Keratinocyte (primary cell): ENCODE measurements at regions not wholly inside any gene's neighbourhood (a gene's known extent, or its start where the extent isn't known, plus 50 kb on each side); places are given as distances from the start of the nearest gene placed in this dataset.
"Not testable (repeated sequence)": the region's sequence is repeated elsewhere in the genome, so short reads cannot be mapped to it uniquely, and the experiment has no call there.

Source experiments
- DNase-seq: peaks from one replicate; pipeline ENCODE4 v3.0.0-alpha.2; 2011; ENCODE audit warnings: low read depth, missing footprints, low spot score
- FAIRE-seq: peaks from 2 replicates; lab custom pipeline; 2011; peaks lifted over from hg19 to GRCh38; lab: Jason Lieb, UNC
- H2AFZ ChIP-seq: 2 replicates; pipeline ENCODE4 v1.6.0; 2012; ENCODE audit warnings: low read length, control low read depth, inconsistent platforms; ENCODE audit not compliant: control insufficient read depth
- H3K27ac ChIP-seq: 2 replicates; pipeline ENCODE4 v1.5.1; 2011; ENCODE audit warnings: low read length; ENCODE audit not compliant: control insufficient read depth, insufficient read depth
- H3K27me3 ChIP-seq: 3 replicates; pipeline ENCODE4 v1.6.0; 2011; ENCODE audit warnings: low read length; ENCODE audit not compliant: control insufficient read depth, insufficient read depth; ENCODE audit errors: extremely low read depth
- H3K36me3 ChIP-seq, 2 experiments: 2 replicates in 1 of 2; 3 replicates in 1 of 2; pipeline ENCODE4 v1.5.1; 2011; ENCODE audit warnings: low read length in 2 of 2, mild to moderate bottlenecking in 1 of 2; ENCODE audit not compliant: control insufficient read depth in 2 of 2, insufficient read depth in 2 of 2; ENCODE audit errors: extremely low read depth in 1 of 2
- H3K4me1 ChIP-seq: 3 replicates; pipeline ENCODE4 v1.5.1; 2011; ENCODE audit warnings: low read length; ENCODE audit not compliant: control insufficient read depth, insufficient read depth; ENCODE audit errors: extremely low read depth
- H3K4me2 ChIP-seq: 3 replicates; pipeline ENCODE4 v1.6.0; 2011; ENCODE audit warnings: low read depth, low read length; ENCODE audit not compliant: control insufficient read depth, insufficient read depth; ENCODE audit errors: extremely low read depth
- H3K4me3 ChIP-seq, 3 experiments: fragments of 200-600 bp in 1 of 3; sonication (generic) in 1 of 3; 2 replicates in 2 of 3; 3 replicates in 1 of 3; pipeline ENCODE4 v1.5.1; 2011 to 2016; ENCODE audit warnings: low read length in 3 of 3, mild to moderate bottlenecking in 3 of 3, control low read depth in 2 of 3, inconsistent platforms in 1 of 3, low read depth in 1 of 3, mixed read lengths in 1 of 3, mixed run types in 1 of 3, moderate library complexity in 1 of 3; ENCODE audit not compliant: control insufficient read depth in 2 of 3, insufficient read depth in 2 of 3; ENCODE audit errors: extremely low read depth in 1 of 3
- H3K79me2 ChIP-seq: 2 replicates; pipeline ENCODE4 v1.6.0; 2012; ENCODE audit warnings: low read length; ENCODE audit not compliant: control insufficient read depth, insufficient read depth
- H3K9ac ChIP-seq: 3 replicates; pipeline ENCODE4 v1.6.0; 2011; ENCODE audit warnings: low read length; ENCODE audit not compliant: control insufficient read depth, insufficient read depth; ENCODE audit errors: extremely low read depth
- H3K9me1 ChIP-seq: 3 replicates; pipeline ENCODE4 v1.6.0; 2011; ENCODE audit warnings: low read length; ENCODE audit not compliant: control insufficient read depth, insufficient read depth; ENCODE audit errors: extremely low read depth
- H3K9me3 ChIP-seq: 2 replicates; pipeline ENCODE4 v1.5.1; 2012; ENCODE audit warnings: low read depth, low read length; ENCODE audit not compliant: control insufficient read depth
- H4K20me1 ChIP-seq: 3 replicates; pipeline ENCODE4 v1.6.0; 2011; ENCODE audit warnings: low read length; ENCODE audit not compliant: control insufficient read depth, insufficient read depth; ENCODE audit errors: extremely low read depth
- CTCF ChIP-seq, 3 experiments: IDR thresholded peaks in 1 of 3; conservative IDR thresholded peaks in 1 of 3; optimal IDR thresholded peaks in 1 of 3; 2 replicates in 2 of 3; 3 replicates in 1 of 3; pipeline versions ENCODE3 to v1.5.1; 2011; ENCODE audit warnings: low read length in 3 of 3, mild to moderate bottlenecking in 3 of 3, moderate library complexity in 2 of 3, control low read depth in 1 of 3, inconsistent platforms in 1 of 3; ENCODE audit not compliant: insufficient read depth in 2 of 3; ENCODE audit errors: extremely low read depth in 1 of 3
- EZH2 ChIP-seq: IDR thresholded peaks from one replicate; pipeline ENCODE4 v1.6.1; 2012; ENCODE audit warnings: inconsistent platforms, mild to moderate bottlenecking, low read length, moderate library complexity
- dilution Hi-C: fragments of 300-500 bp; cut with MboI; formaldehyde crosslinking; loops from one replicate; pipeline ENCODE4 v1.7.0; 2020; ENCODE audit warnings: low sequenced_read_pairs; ENCODE audit not compliant: extremely low pct_ligation_motif_present

GRCh38 chr5:24998641-24999040, 353.9 kb upstream of the CDH10 start:
- no peak overlapping the region for H3K27ac ChIP-seq
- dilution Hi-C loops: no loop called here
- no peaks in the 10 kb centered on the region for H4K20me1 ChIP-seq
- FAIRE-seq (no peak), DNase-seq (no peak)
- H3K9ac ChIP-seq: no peak overlapping the region
- H3K4me1 ChIP-seq: no peaks in the 10 kb centered on the region
- no peak overlapping the region for H3K4me2 ChIP-seq
- H3K4me3 ChIP-seq: no peak overlapping the region
- H3K27me3 ChIP-seq: no peaks in the 10 kb centered on the region
- no peaks in the 10 kb centered on the region for H3K9me1 ChIP-seq
- no peaks in the 10 kb centered on the region for H3K9me3 ChIP-seq
- no peak for TF ChIP-seq EZH2
- H2AFZ ChIP-seq: no peak overlapping the region
- no peaks in the 10 kb centered on the region for H3K79me2 ChIP-seq
- H3K36me3 ChIP-seq: no peaks in the 10 kb centered on the region

GRCh38 chr5:24986326-24986725, 341.5 kb upstream of the CDH10 start:
- Histone ChIP-seq H3K9ac (no peak overlapping the region), H3K9me1 (no peaks in the 10 kb centered on the region), H3K4me2 (no peak overlapping the region), H3K27ac (no peak overlapping the region), H3K79me2 (no peaks in the 10 kb centered on the region), H3K4me3 (no peak overlapping the region), H3K27me3 (no peaks in the 10 kb centered on the region), H2AFZ (no peak overlapping the region), H3K4me1 (no peaks in the 10 kb centered on the region), H3K36me3 (no peaks in the 10 kb centered on the region), H3K9me3 (no peaks in the 10 kb centered on the region), H4K20me1 (no peaks in the 10 kb centered on the region)
- dilution Hi-C loops: no loop called here
- DNase-seq (no peak), FAIRE-seq (no peak)
- TF ChIP-seq EZH2 (no peak), CTCF (optimal IDR thresholded peaks at IDR 0.05 in 1 of 3, IDR thresholded peaks at IDR 0.05 in 1 of 3, conservative IDR thresholded peaks at IDR 0.05 in 1 of 3; ENCODE audit: extremely low read depth in 1 of 3, insufficient read depth in 2 of 3, low read length in 3 of 3) (no peak)

GRCh38 chr5:24978552-24978951, 333.8 kb upstream of the CDH10 start:
- H3K9me3 ChIP-seq, H3K9me1 ChIP-seq, dilution Hi-C loops: not testable (repeated sequence)

More at GRCh38 chr5:24978552-24978951, 333.8 kb upstream of the CDH10 start:
- H3K4me1 ChIP-seq, H3K9ac ChIP-seq, H3K4me3 ChIP-seq, H3K4me2 ChIP-seq, H3K27ac ChIP-seq, FAIRE-seq, H3K36me3 ChIP-seq, DNase-seq, H3K79me2 ChIP-seq, H2AFZ ChIP-seq, H4K20me1 ChIP-seq, H3K27me3 ChIP-seq: not testable (repeated sequence)
